ENCODE measurements at regions not wholly inside any gene's neighbourhood (a gene's known extent, or its start where the extent isn't known, plus 50 kb on each side); places are given as distances from the start of the nearest gene placed in this dataset.

GRCh38 chr5:5573798-5574380 lies 151.4 kb downstream of the ICE1 start:
- DNase-seq, result no peak

DNA sequence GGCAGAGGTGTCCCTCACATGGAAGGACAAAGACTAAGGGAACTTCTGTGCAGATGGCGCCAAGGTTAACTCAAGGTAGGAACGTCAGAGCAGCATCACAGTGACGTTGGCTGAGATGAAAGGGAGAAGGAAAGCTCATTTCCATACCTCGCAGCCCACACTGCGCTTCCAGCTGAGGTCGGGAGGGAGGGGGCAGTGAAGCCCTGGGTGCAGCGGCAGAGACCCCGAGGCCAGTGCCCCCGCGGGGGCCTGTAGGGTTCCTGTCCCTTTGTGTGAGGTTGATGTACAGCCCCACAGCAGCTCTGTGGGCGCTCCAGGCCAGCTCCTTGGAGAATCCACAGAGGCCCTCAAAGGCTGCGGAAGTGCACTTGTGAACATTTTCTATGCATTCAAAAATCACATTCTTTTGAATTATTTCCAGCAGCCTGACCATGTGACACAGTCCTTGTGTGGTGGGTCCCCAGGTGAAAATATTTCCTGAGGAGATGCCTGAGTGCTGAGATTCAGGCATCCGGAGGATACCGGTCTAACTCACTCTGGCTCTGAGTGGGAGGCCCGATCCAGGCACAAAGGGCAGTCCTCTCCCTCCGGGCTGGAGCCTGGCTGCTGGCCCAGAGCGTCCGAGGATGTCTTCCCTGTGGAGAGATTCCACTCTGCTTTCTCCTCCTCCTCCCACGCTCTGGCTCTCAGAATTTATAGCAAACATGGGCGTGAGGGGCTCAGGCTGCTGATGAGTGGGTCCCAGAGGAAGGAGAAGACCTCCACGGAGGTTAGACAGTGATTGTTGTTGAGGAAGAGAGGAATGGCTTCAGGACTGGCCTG lies 150.7 kb downstream of the ICE1 start:
- DNase-seq, result no peak

DNA sequence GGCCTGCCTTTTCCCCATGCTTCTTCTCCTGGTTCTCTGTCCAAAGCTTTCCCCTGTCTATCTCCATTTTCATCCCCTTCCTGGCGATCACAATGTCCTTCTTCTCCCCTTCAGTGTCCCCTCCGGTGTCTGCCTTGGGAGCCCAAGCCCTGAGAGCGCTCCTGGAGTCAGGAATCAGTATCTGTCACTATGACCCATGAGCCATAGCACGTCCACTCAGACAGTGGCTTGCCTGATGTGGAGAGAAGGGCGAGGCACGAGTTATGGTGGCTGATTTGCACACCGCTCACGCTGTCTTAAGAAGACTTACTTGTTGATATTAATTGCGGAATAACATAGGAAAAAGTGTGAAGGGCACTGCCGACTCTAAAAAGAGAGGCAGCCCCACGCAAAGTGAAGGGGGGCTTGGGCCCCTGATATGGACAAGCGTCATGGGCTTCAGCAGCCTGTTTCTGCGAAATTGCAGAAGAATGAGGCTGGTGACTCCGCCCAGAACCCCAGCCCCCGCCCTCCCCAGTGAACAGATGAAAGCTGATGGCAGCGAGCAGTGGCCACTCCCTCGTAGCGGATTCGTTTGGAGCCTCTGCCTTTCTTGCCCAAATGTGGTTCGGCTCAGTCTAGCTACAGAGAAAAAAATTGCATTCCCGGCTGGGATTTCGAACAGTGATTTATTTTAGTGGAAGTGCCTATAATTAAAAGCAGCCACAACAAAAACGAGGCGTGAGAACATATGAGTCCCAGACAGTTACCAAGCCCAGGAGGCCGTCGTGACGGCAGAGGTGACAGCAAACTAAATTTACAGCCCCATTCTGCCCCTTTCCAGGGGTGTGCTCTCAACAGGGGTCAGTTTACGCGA lies 149.8 kb downstream of the ICE1 start:
- no peak for DNase-seq

GRCh38 chr5:5570646-5571045 lies 148.2 kb downstream of the ICE1 start:
- no peak for DNase-seq

- no peak for DNase-seq
Observed at GRCh38 chr5:5564898-5565297, 142.4 kb downstream of the ICE1 start.

- DNase-seq, result peak; percentile 69
Observed at GRCh38 chr5:5560016-5560415, 137.5 kb downstream of the ICE1 start.

GRCh38 chr5:5558638-5559527 lies 136.4 kb downstream of the ICE1 start:
- no peak for DNase-seq

DNA sequence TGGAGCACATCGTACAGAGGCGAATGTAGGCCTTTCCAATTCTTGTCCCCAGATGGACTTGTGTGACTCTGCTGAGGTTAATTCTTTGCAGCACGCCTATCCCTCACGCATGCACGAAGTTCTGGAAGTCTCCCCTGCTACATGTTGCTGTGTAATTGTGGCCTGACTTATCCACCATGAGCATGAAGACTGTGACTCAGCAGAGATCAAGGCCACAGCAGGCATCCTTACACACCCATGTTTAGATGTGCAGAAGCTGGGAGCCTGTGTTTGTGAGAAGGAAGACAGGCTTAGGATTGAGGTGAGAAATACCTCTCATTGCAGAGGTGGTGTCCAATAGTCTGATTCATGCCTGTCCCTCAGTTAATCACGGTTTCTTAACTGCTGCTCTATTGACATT lies 135.6 kb downstream of the ICE1 start:
- no peak for DNase-seq

DNA sequence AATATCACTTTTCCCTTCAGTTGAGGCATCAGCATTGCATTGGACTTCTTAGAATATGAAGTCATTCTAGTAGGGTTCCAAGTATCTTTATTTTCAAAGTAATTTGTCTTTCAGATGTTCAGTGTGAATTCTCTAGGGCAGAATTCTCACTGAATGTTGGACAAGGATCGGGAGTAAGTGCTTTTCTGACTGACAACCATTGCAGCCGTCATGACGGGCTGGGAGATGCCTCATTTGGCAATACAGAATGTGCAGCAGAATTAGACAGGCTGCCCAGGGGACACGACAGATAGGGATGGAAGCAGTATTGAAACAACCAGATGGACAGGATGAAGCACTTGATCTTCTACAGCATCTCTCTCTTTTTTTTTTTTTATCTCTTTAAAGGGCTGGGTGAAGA lies 129.0 kb downstream of the ICE1 start:
- no peak for DNase-seq

DNA sequence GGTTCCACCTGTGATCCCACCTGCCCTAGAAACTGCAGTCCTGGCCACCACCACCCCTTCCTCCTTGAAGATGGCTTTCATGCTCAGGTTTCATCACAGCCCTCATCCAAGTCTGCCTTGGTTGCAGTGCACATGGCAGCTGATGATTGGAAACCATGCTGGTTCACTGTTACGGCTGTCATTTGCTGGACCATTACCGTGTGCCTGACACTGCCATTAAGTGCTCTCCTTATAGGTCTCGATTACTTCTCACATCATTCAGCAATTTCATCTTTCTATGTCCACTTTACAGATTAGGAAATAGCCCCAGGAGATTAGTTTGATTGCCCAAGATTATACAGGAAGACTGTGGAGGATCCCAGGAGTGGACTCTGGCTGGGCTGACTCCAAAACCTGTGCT lies 123.9 kb downstream of the ICE1 start:
- DNase-seq, result no peak

- no peak for DNase-seq
Observed at GRCh38 chr5:5544094-5544663, 121.7 kb downstream of the ICE1 start.

- DNase-seq, result no peak
Observed at GRCh38 chr5:5542654-5543053, 120.2 kb downstream of the ICE1 start.

DNA sequence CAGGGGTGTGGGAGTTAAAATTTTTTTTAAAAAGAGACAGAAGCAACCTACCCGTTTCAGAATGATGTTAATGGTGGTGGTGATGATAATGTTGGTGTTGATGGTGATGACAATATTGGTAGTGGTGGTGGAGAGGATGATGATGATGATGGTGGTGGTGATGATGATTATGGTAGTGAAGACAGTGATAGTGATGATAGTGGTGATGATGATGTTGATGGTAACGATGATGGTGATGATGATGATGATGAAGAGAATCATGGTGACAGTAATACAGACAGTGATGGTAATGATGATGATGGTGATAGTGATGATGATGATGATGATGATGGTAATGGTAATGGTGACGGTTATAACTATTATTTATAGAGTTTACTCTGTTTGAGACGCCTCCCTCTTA lies 117.6 kb downstream of the ICE1 start:
- DNase-seq, result no peak
